NCI-H2081 treated with DMSO at 0.1 percent for 48 hours (cell line): ENCODE measurements at regions not wholly inside any gene's neighbourhood (a gene's known extent, or its start where the extent isn't known, plus 50 kb on each side); places are given as distances from the start of the nearest gene placed in this dataset.
A peak's percentile ranks its signal among the peaks of the same experiment; 100 is the strongest.
"Not testable (repeated sequence)": the region's sequence is repeated elsewhere in the genome, so short reads cannot be mapped to it uniquely, and the experiment has no call there.

Source experiments
- DNase-seq: peaks from one replicate; lab custom pipeline; 2025; lab: John Stamatoyannopoulos, UW

GRCh38 chr10:84571146-84571545 lies 242.8 kb downstream of the CCSER2 start:
- DNase-seq: no peak

GRCh38 chr10:84574102-84574501 lies 245.7 kb downstream of the CCSER2 start:
- DNase-seq: no peak

GRCh38 chr10:84581976-84582375 lies 253.6 kb downstream of the CCSER2 start:
- no peak for DNase-seq

- DNase-seq: no peak
Measured at GRCh38 chr10:84583501-84583900, 255.1 kb downstream of the CCSER2 start.

GRCh38 chr10:84587789-84588188 lies 259.4 kb downstream of the CCSER2 start:
- DNase-seq: no peak

- DNase-seq: no peak
Measured at GRCh38 chr10:84588426-84588825, 260.0 kb downstream of the CCSER2 start.

- DNase-seq: no peak
Measured at GRCh38 chr10:84588971-84589370, 260.6 kb downstream of the CCSER2 start.

GRCh38 chr10:84589526-84590205 lies 261.3 kb downstream of the CCSER2 start:
- DNase-seq: no peak

GRCh38 chr10:84590327-84591193 lies 262.2 kb downstream of the CCSER2 start:
- peak; percentile 1 for DNase-seq

- no peak for DNase-seq
Measured at GRCh38 chr10:84593506-84593905, 265.1 kb downstream of the CCSER2 start.

GRCh38 chr10:84596585-84596984 lies 268.2 kb downstream of the CCSER2 start:
- no peak for DNase-seq

GRCh38 chr10:84599254-84599653 lies 270.9 kb downstream of the CCSER2 start:
- no peak for DNase-seq

GRCh38 chr10:84600947-84601346 lies 272.6 kb downstream of the CCSER2 start:
- no peak for DNase-seq

GRCh38 chr10:84602543-84602942 lies 274.2 kb downstream of the CCSER2 start:
- DNase-seq: not testable (repeated sequence)

- no peak for DNase-seq
Measured at GRCh38 chr10:84603971-84604370, 275.6 kb downstream of the CCSER2 start.

- DNase-seq: no peak
Measured at GRCh38 chr10:84605802-84606201, 277.4 kb downstream of the CCSER2 start.

- no peak for DNase-seq
Measured at GRCh38 chr10:84606428-84606827, 278.0 kb downstream of the CCSER2 start.

GRCh38 chr10:84607044-84607443 lies 278.7 kb downstream of the CCSER2 start:
- DNase-seq: no peak

GRCh38 chr10:84607523-84607922 lies 279.1 kb downstream of the CCSER2 start:
- no peak for DNase-seq

GRCh38 chr10:84608126-84608525 lies 279.7 kb downstream of the CCSER2 start:
- no peak for DNase-seq

GRCh38 chr10:84613336-84614021 lies 285.1 kb downstream of the CCSER2 start:
- DNase-seq: peak; percentile 27

- no peak for DNase-seq
Measured at GRCh38 chr10:84626397-84627087, 298.2 kb downstream of the CCSER2 start.
